Left colon (tissue), 2 donors: ENCODE measurements at regions not wholly inside any gene's neighbourhood (a gene's known extent, or its start where the extent isn't known, plus 50 kb on each side); places are given as distances from the start of the nearest gene placed in this dataset.
"Not testable (repeated sequence)": the region's sequence is repeated elsewhere in the genome, so short reads cannot be mapped to it uniquely, and the experiment has no call there.

Experiments used
- ATAC-seq: fragments of 200-7000 bp; cut with Tn5 transposase; one replicate; pipeline ENCODE4 v1.9.1; 2020; ENCODE audit warnings: mild to moderate bottlenecking, moderate library complexity
- DNase-seq, 2 donors: peaks; one replicate each; pipeline ENCODE4 v3.0.0-alpha.2; 2020
- intact Hi-C, 2 donors: fragments of 100-400 bp; cut with DNase I in 1 of 2; cut with micrococcal nuclease in 1 of 2; formaldehyde crosslinking; loops; one replicate each; pipeline versions ENCODE4 v1.11.2 to v1.14.0; 2022; cut with DNase I, micrococcal nuclease
- donor health status: DM: no; HTN: no; CAD: no.
- donor health status: DM: yes; HTN: yes; CAD: no.

DNA sequence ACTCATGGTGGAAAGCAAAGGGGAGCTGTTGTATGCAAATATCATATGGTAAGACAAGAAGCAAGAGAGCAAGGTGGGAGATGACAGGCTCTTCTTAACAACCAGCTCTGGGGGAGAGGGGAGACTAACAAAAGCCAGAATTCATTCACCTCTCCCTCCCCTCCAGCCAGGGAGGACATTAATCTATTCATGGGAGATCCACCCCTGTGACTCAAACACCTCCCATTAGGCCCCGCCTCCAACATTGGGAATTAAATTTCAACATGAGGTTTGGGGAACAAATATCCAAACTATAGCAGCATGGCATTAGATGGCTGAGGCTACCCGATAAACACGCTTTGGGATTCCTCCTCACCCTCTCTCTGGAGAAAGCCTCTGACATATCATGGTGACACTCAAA, 210.6 kb downstream of the RHOU start:
- DNase-seq, result no peak
- intact Hi-C loops, result no loop called here
- ATAC-seq, result no peak

DNA sequence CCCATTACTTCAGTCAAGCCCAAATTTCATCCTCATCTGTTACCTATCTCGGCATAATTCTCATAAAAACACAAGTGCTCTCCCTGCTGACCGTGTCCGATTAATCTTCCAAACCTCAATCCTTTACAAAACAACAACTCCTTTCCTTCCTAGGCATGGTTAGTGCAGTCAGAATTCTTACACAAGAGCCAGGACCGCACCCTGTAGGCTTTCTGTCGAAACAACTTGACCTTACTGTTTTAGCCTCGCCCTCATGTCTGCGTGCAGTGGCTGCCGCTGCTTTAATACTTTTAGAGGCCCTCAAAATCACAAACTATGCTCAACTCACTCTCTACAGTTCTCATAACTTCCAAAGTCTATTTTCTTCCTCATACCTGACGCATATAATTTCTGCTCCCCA, 214.3 kb downstream of the RHOU start:
- intact Hi-C loops, ATAC-seq, DNase-seq: not testable (repeated sequence)

- intact Hi-C loops, result no loop called here
- DNase-seq (no peak), ATAC-seq (no peak)
These were observed 217.9 kb downstream of the RHOU start for GRCh38 chr1:228953207-228953606.

GRCh38 chr1:228953808-228954207, 218.5 kb downstream of the RHOU start:
- intact Hi-C loops, DNase-seq, ATAC-seq: not testable (repeated sequence)

DNA sequence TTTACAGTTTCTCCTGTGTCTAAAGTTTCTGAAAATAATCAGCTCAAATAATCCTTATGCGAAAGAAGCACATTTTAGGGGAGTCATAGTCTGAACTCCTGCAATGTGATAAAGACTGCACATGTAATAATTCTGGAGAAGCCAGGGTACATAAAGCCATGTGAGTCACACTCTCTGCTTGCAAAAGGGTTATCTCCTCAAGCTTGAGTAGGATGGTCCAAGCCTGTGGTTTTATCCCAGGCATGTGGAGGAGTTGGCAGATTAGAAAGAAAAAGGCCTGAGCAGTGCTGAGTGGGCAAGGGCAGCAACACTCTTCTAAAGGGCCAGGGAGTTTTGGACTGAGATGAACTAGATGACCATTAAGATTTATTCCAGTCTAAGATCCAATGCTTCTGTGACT, 220.4 kb downstream of the RHOU start:
- intact Hi-C loops, result no loop called here
- no peak for DNase-seq
- ATAC-seq, result no peak

GRCh38 chr1:228956864-228957263, 221.6 kb downstream of the RHOU start:
- intact Hi-C loops, result no loop called here
- ATAC-seq, result no peak
- DNase-seq, result no peak

DNA sequence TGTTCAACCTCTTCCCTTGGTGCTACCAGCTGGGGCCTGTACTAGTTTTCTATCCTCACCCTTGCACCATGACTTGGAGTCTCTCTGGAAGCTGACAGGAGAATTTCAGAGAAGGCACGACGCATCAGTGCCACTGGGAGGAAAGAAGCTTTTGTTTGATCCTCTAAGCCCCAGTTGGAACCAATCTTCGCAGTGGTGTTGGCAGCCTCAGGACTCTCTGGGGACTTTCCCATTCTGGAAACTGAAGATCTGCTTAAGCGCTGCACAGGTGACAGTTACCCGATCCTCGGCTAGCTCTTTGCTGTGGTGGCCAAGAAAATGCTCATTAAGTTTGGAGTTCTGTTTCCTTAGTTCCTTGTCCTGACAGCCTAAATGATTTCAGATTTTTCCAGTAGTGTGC, 222.3 kb downstream of the RHOU start:
- DNase-seq (no peak), ATAC-seq (no peak)
- intact Hi-C loops, result no loop called here

- intact Hi-C loops, result no loop called here
- ATAC-seq (no peak), DNase-seq (no peak)
These were observed 222.8 kb downstream of the RHOU start for GRCh38 chr1:228958121-228958520.

GRCh38 chr1:228958741-228959140, 223.5 kb downstream of the RHOU start:
- no peak for DNase-seq
- intact Hi-C loops, result no loop called here
- ATAC-seq, result no peak

DNA sequence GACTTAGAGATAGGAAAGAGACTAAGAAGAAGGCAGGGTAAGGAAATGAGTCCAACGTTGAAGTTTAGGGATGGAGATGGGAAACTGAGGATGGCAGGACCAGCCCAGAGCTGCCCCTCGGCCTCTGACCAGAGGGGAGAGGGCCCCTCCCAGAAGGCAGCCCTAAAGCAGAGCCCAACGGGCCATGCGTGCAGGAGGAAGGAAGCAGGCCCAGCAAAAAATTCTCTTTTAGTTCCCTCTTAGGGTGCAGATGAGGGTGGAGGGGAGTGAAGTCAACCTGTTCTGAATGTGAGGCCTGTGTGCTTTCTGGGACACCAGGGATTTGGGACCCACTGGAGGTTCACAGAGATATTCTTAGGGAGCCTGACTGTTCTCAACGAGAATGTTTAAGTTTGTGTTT, 225.4 kb downstream of the RHOU start:
- intact Hi-C loops, result no loop called here
- ATAC-seq, result no peak
- DNase-seq, result no peak

GRCh38 chr1:228961511-228961910, 226.2 kb downstream of the RHOU start:
- DNase-seq (no peak), ATAC-seq (no peak)
- intact Hi-C loops, result no loop called here

GRCh38 chr1:228963795-228964177, 228.5 kb downstream of the RHOU start:
- DNase-seq, result no peak
- intact Hi-C loops, result no loop called here
- ATAC-seq, result no peak

DNA sequence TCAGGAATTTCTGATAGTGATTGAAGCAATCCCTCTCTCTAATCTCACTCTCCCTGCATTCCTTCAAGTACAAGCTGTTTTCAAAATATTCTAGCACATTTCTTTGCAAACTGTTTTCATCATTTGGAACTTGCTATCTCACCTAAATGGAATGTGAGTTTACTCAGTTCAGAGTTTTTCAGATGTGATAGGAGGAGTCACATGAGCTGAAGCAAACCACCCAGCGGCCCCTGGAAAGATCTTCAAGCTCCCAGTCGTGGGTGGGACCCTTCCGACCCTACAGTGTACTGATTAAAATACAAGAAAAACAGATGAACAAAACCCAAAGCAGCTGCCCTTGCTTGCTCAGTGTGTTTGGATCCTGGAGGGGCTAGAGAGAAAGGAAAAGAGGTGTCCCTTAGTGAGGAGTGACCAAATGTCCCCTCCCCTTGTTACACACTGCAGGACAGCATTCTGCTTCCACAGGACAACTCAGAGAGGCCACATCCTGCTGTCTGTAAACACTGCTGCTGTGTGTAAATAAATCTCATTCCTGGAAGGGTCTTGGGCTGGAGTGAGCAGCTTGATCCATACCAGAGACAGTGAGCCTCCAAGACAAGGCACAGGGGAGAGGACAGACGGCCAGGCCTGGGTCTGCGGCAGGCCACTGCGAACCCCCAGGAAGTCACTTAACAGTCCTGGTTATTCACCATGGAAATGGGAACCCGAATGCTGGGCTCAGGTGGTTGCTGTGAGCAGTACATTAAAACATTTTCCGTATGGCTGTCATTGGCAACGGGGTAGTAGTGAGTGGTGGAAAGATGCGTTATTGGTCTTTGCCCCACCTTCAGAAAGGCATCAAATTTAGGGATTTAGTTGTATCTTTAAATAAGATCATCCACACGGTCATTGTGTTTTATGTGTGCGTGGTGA, 229.2 kb downstream of the RHOU start:
- no peak for DNase-seq
- intact Hi-C loops, result no loop called here
- ATAC-seq, result no peak

DNA sequence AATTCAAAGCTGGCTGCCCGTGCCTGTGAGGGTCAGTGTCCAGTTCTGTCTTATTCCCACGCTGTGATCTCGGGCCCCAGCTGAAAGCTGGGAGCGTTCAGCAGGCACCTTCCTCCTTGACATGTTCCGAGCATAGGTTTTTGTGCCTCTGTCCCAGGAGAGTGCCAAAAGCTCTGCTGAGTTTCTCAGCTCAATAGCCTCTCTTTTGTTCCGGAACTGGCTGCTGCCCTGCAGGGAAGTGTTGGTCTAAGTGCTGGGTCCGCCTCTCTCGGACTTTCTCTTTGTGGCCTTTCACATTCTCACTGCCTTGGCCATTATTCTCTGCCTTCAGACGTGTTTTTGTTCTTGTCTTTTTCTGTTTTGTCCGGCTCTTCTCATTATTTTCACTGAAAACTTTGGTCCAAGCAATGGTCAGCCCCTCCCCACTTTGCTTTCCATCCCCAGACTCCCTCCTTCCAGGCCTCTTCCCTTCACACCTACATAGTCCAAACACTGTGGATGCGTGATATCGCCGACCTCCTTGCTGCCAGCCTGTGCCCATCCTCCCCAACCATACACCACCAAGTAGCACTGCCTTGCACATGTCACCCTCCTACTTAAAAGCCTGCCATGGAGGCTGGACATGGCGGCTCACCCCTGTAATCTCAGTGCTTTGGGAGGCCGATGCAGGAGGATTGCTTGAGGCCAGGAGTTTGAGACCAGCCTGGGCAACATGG, 233.8 kb downstream of the RHOU start:
- intact Hi-C loops, result no loop called here
- no peak for DNase-seq

GRCh38 chr1:228969953-228970800, 234.9 kb downstream of the RHOU start:
- no peak for DNase-seq
- intact Hi-C loops, result no loop called here
- no peak for ATAC-seq

More for the DNA sequence above, 233.8 kb downstream of the RHOU start:
- no peak for ATAC-seq

GRCh38 chr1:228972576-228972975, 237.3 kb downstream of the RHOU start:
- intact Hi-C loops, result no loop called here
- ATAC-seq (no peak), DNase-seq (no peak)

DNA sequence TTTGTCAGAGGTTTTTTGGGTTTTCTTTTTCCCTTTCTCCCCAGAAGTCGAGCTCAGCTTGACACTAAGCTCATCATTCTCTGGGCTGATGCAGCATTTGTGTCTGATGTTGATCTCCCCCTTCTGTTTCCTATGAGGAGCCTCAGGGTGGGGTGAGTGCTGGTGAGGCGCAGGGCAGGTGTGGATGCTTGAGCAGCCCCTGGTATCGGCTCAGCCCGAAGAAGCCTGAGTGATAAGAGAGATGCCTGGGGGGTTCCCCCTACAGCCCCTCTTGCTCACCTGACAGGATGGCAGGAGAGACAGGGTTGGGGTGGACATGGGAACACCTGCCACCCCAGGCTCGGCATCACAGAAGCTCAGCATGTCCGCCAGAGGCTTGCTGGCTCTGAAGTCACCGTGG, 239.0 kb downstream of the RHOU start:
- no peak for DNase-seq
- no peak for ATAC-seq
- intact Hi-C loops, result no loop called here

- no peak for ATAC-seq
These were observed 240.1 kb downstream of the RHOU start for GRCh38 chr1:228975238-228975907.

DNA sequence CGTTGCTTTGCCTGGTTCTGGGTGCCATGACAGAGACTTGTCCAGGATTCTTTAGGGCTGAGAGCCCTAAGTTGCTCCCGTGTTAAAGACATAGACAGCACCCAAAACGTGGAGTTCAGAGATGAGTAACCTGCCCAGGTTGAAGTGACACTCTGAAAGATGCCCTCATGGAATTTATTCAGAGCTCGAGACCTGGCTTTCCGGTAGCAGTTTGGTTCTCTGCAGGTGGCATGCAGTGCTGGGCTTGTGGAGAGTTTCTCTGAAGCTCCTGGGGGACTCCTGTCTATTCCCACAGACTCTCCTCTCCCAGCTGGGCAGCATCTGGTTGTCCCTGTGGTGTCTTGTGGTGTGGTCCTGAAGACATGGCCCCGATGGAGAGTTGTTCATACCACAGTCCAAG, 241.0 kb downstream of the RHOU start:
- DNase-seq (no peak), ATAC-seq (no peak)
- intact Hi-C loops, result no loop called here

More at GRCh38 chr1:228975238-228975907, 240.1 kb downstream of the RHOU start:
- DNase-seq, result no peak
- intact Hi-C loops, result no loop called here
